ENCODE measurements at regions not wholly inside any gene's neighbourhood (a gene's known extent, or its start where the extent isn't known, plus 50 kb on each side); places are given as distances from the start of the nearest gene placed in this dataset.

DNA sequence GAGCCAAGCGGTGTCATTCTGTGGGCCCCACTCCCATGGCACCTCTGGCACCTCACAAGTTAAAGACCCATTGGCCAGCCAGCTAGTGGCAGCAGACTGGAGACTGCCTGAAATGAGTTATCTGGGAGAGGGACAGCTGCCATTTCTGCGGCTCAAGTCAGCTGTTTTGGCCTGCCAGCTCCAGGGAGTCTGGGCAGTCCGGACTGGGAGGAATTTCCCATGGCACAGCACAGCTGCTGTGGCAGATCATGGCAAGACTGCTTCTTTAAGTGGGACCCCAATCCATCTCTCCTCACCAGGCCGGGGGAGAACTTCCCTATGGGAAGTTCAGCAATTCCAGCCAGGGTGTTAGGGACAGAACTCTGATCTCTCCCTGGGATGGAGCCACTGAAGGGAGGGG is 2187.6 kb upstream of the CELF4 start:
- TF ChIP-seq POLR2A (IDR thresholded peaks at IDR 0.05) (no peak), EP300 (IDR thresholded peaks at IDR 0.05; ENCODE audit: low read depth) (no peak)
- TF ChIP-seq, protein P1, sequence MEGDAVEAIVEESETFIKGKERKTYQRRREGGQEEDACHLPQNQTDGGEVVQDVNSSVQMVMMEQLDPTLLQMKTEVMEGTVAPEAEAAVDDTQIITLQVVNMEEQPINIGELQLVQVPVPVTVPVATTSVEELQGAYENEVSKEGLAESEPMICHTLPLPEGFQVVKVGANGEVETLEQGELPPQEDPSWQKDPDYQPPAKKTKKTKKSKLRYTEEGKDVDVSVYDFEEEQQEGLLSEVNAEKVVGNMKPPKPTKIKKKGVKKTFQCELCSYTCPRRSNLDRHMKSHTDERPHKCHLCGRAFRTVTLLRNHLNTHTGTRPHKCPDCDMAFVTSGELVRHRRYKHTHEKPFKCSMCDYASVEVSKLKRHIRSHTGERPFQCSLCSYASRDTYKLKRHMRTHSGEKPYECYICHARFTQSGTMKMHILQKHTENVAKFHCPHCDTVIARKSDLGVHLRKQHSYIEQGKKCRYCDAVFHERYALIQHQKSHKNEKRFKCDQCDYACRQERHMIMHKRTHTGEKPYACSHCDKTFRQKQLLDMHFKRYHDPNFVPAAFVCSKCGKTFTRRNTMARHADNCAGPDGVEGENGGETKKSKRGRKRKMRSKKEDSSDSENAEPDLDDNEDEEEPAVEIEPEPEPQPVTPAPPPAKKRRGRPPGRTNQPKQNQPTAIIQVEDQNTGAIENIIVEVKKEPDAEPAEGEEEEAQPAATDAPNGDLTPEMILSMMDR (IDR thresholded peaks at IDR 0.05) = no peak
